H9 (cell line): ENCODE measurements at regions not wholly inside any gene's neighbourhood (a gene's known extent, or its start where the extent isn't known, plus 50 kb on each side); places are given as distances from the start of the nearest gene placed in this dataset.

Source experiments
- DNase-seq: peaks from one replicate; pipeline ENCODE4 v3.0.0-alpha.2; 2017
- H2AFZ ChIP-seq: one replicate; pipeline ENCODE4 v1.6.1; 2013; ENCODE audit warnings: mild to moderate bottlenecking, low read length, control low read depth, moderate library complexity
- H2AK5ac ChIP-seq: 2 replicates; pipeline ENCODE4 v1.6.1; 2013; ENCODE audit warnings: low read length, control low read depth, mixed read lengths; ENCODE audit not compliant: insufficient read length
- H2BK120ac ChIP-seq: one replicate; pipeline ENCODE4 v1.6.1; 2013; ENCODE audit warnings: low read depth, mild to moderate bottlenecking, low read length, control low read depth, inconsistent platforms; ENCODE audit not compliant: poor library complexity, severe bottlenecking
- H2BK12ac ChIP-seq: 2 replicates; pipeline ENCODE4 v1.6.1; 2013; ENCODE audit warnings: low read length, control low read depth, mixed read lengths, low read depth; ENCODE audit not compliant: insufficient read length
- H2BK15ac ChIP-seq: 2 replicates; pipeline ENCODE4 v1.6.1; 2013; ENCODE audit warnings: low read depth, low read length, control low read depth
- H2BK20ac ChIP-seq: one replicate; pipeline ENCODE4 v1.6.1; 2013; ENCODE audit warnings: low read depth, mild to moderate bottlenecking, low read length, control low read depth, inconsistent platforms; ENCODE audit not compliant: poor library complexity, severe bottlenecking
- H2BK5ac ChIP-seq: 2 replicates; pipeline ENCODE4 v1.6.1; 2013; ENCODE audit warnings: low read length, control low read depth, mixed read lengths; ENCODE audit not compliant: insufficient read length
- H3K14ac ChIP-seq: 2 replicates; pipeline ENCODE4 v1.6.1; 2013; ENCODE audit warnings: low read length, control low read depth; ENCODE audit not compliant: insufficient read depth
- H3K18ac ChIP-seq: 2 replicates; pipeline ENCODE4 v1.6.1; 2013; ENCODE audit warnings: low read depth, mild to moderate bottlenecking, mixed read lengths, low read length, control low read depth; ENCODE audit not compliant: insufficient read length
- H3K23ac ChIP-seq: 2 replicates; pipeline ENCODE4 v1.6.1; 2013; ENCODE audit warnings: low read length, control low read depth, mixed read lengths, low read depth; ENCODE audit not compliant: insufficient read length
- H3K23me2 ChIP-seq: 2 replicates; pipeline ENCODE4 v1.6.1; 2013; ENCODE audit warnings: low read depth, mild to moderate bottlenecking, mixed read lengths, low read length, control low read depth; ENCODE audit not compliant: insufficient read length, poor library complexity, severe bottlenecking
- H3K27ac ChIP-seq: 2 replicates; pipeline ENCODE4 v1.5.1; 2013; ENCODE audit warnings: low read length, control low read depth, mixed read lengths, low read depth; ENCODE audit not compliant: insufficient read length
- H3K27me3 ChIP-seq: 2 replicates; pipeline ENCODE4 v1.6.1; 2013; ENCODE audit warnings: low read length, control low read depth, inconsistent platforms; ENCODE audit not compliant: insufficient read depth
- H3K4ac ChIP-seq: 2 replicates; pipeline ENCODE4 v1.6.1; 2013; ENCODE audit warnings: low read depth, mild to moderate bottlenecking, control low read depth, inconsistent platforms, low read length, moderate library complexity
- H3K4me1 ChIP-seq: 2 replicates; pipeline ENCODE4 v1.6.1; 2013; ENCODE audit warnings: low read length, control low read depth, inconsistent platforms; ENCODE audit not compliant: insufficient read depth
- H3K4me2 ChIP-seq: 2 replicates; pipeline ENCODE4 v1.6.1; 2013; ENCODE audit warnings: low read length, control low read depth, mixed read lengths; ENCODE audit not compliant: insufficient read length, insufficient read depth
- H3K56ac ChIP-seq: 2 replicates; pipeline ENCODE4 v1.6.1; 2013; ENCODE audit warnings: low read depth, mild to moderate bottlenecking, mixed read lengths, low read length, control low read depth; ENCODE audit not compliant: insufficient read length
- H3K79me1 ChIP-seq: 2 replicates; pipeline ENCODE4 v1.6.1; 2013; ENCODE audit warnings: low read depth, mild to moderate bottlenecking, moderate library complexity, low read length, control low read depth, inconsistent platforms; ENCODE audit not compliant: insufficient read depth, poor library complexity, severe bottlenecking
- H3K79me2 ChIP-seq: 2 replicates; pipeline ENCODE4 v1.6.1; 2013; ENCODE audit warnings: low read length, control low read depth, inconsistent platforms; ENCODE audit not compliant: insufficient read depth
- H3K9ac ChIP-seq: 2 replicates; pipeline ENCODE4 v1.6.1; 2013; ENCODE audit warnings: low read length, control low read depth, mixed read lengths; ENCODE audit not compliant: insufficient read length; ENCODE audit errors: extremely low read depth
- H3K9me3 ChIP-seq: one replicate; pipeline ENCODE4 v1.6.1; 2013; ENCODE audit warnings: low read depth, low read length, inconsistent platforms; ENCODE audit not compliant: control insufficient read depth
- H3T11ph ChIP-seq: one replicate; pipeline ENCODE4 v1.6.1; 2013; ENCODE audit warnings: mild to moderate bottlenecking, low read length, control low read depth, inconsistent platforms
- H4K20me1 ChIP-seq: one replicate; pipeline ENCODE4 v1.6.1; 2013; ENCODE audit not compliant: control insufficient read depth, insufficient read length, insufficient read depth
- H4K5ac ChIP-seq: 2 replicates; pipeline ENCODE4 v1.6.1; 2013; ENCODE audit warnings: low read depth, mild to moderate bottlenecking, mixed read lengths, low read length, control low read depth; ENCODE audit not compliant: insufficient read length
- H4K8ac ChIP-seq: replicated peaks from 2 replicates; pipeline ENCODE4 v1.6.1; 2013; ENCODE audit warnings: low read length, control low read depth, mixed read lengths, low read depth; ENCODE audit not compliant: insufficient read length
- H4K91ac ChIP-seq: 2 replicates; pipeline ENCODE4 v1.6.1; 2013; ENCODE audit warnings: low read depth, mild to moderate bottlenecking, moderate library complexity, mixed read lengths, low read length, control low read depth; ENCODE audit not compliant: insufficient read length
- H3K27ac Mint-ChIP-seq, 3 experiments: 2 replicates in 2 of 3; 3 replicates in 1 of 3; pipeline ENCODE4 v1.8.0; 2020 to 2021; ENCODE audit warnings: mixed read lengths in 3 of 3, mild to moderate bottlenecking in 1 of 3, moderate library complexity in 1 of 3
- H3K27me3 Mint-ChIP-seq: 2 replicates; pipeline ENCODE4 v1.8.0; 2021; ENCODE audit warnings: low read depth, mild to moderate bottlenecking, moderate library complexity, mixed read lengths
- H3K36me3 Mint-ChIP-seq, 3 experiments: 2 replicates in 2 of 3; 3 replicates in 1 of 3; pipeline ENCODE4 v1.8.0; 2020 to 2021; ENCODE audit warnings: low read depth in 3 of 3, mixed read lengths in 3 of 3; ENCODE audit not compliant: insufficient read depth in 1 of 3
- H3K4me1 Mint-ChIP-seq, 2 experiments: 2 replicates each; pipeline ENCODE4 v1.8.0; 2020; ENCODE audit warnings: mixed read lengths in 2 of 2
- H3K4me3 Mint-ChIP-seq, 2 experiments: 2 replicates in 1 of 2; 3 replicates in 1 of 2; pipeline ENCODE4 v1.8.0; 2020 to 2021; ENCODE audit warnings: mild to moderate bottlenecking in 2 of 2, mixed read lengths in 2 of 2, moderate library complexity in 1 of 2
- H3K9me3 Mint-ChIP-seq, 2 experiments: 2 replicates in 1 of 2; 3 replicates in 1 of 2; pipeline ENCODE4 v1.8.0; 2020; ENCODE audit warnings: mild to moderate bottlenecking in 2 of 2, mixed read lengths in 2 of 2, moderate library complexity in 1 of 2
- CTCF ChIP-seq: fragments of 200-600 bp; sonication (generic); conservative IDR thresholded peaks from 3 replicates; pipeline ENCODE4 v1.8.0; 2021; ENCODE audit warnings: antibody characterized with exemption, mild to moderate bottlenecking
- WGBS: extraction: QIAGEN DNeasy Blood & Tissue Kit; methylation state at CpG from one replicate; pipeline ENCODE4 v1.1.7; 2013; ENCODE audit warnings: missing lambda C conversion rate, low lambda C conversion rate, mixed read lengths; ENCODE audit not compliant: insufficient read length; ENCODE audit errors: extremely low coverage; 5-methylcytosine and 5-hydroxymethylcytosine counted together

- Histone ChIP-seq H2AK5ac (no peak overlapping the region), H3K4me1 (peaks cover 5% of the 10 kb centered on the region; the same call in 1 of the 2 replicates), H3K14ac (no peak overlapping the region), H3K27ac (no peak overlapping the region), H2BK20ac (no peak overlapping the region), H3K4ac (no peak overlapping the region), H3K9me3 (no peaks in the 10 kb centered on the region), H3K23ac (no peak overlapping the region), H3K79me1 (no peaks in the 10 kb centered on the region), H3T11ph (no peak overlapping the region), H2BK12ac (no peak overlapping the region), H3K4me2 (no peak overlapping the region), H3K56ac (no peak overlapping the region), H2BK120ac (no peak overlapping the region), H3K18ac (no peak overlapping the region), H3K23me2 (no peaks in the 10 kb centered on the region), H2BK5ac (no peak overlapping the region), H3K9ac (no peak overlapping the region), H3K79me2 (no peaks in the 10 kb centered on the region), H2AFZ (no peak overlapping the region), H4K5ac (no peak overlapping the region), H4K91ac (no peak overlapping the region), H4K20me1 (no peaks in the 10 kb centered on the region), H2BK15ac (no peak overlapping the region), H3K27me3 (no peaks in the 10 kb centered on the region), H4K8ac (no peak overlapping the region)
- Mint-ChIP-seq H3K9me3 (peaks cover 2 to 5% of the 10 kb centered on the region in 2 experiments; a peak in 3 of 5 replicates), H3K27ac (no peak overlapping the region), H3K36me3 (no peaks in the 10 kb centered on the region; a peak in 1 of 7 replicates), H3K4me1 (peaks cover 16 to 19% of the 10 kb centered on the region in 2 experiments), H3K4me3 (no peak overlapping the region), H3K27me3 (no peaks in the 10 kb centered on the region)
- no peak for DNase-seq
- WGBS: no CpG with 5 or more reads among the region's 4 CpGs
- no peak for TF ChIP-seq CTCF
Measured at GRCh38 chr18:47510831-47511230, 259.4 kb upstream of the SKOR2 start.
